ENCODE measurements at regions not wholly inside any gene's neighbourhood (a gene's known extent, or its start where the extent isn't known, plus 50 kb on each side); places are given as distances from the start of the nearest gene placed in this dataset.

- Histone ChIP-seq H3K27ac (ENCODE audit: low read length) (no peak overlapping the region), H4K20me1 (ENCODE audit: low read length) (no peaks in the 10 kb centered on the region), H3K79me2 (ENCODE audit: low read length) (no peaks in the 10 kb centered on the region), H3K4me2 (ENCODE audit: low read length) (no peak overlapping the region), H3K36me3 (ENCODE audit: low read depth, low read length) (no peaks in the 10 kb centered on the region), H3K4me1 (ENCODE audit: insufficient read depth, low read length) (no peaks in the 10 kb centered on the region), H3K9me3 (ENCODE audit: low read length) (no peaks in the 10 kb centered on the region), H3K4me3 (ENCODE audit: low read length) (no peak overlapping the region), H3K9ac (ENCODE audit: low read length) (no peak overlapping the region), H3K9me2 (replicated peaks; ENCODE audit: low read length) (no peaks in the 10 kb centered on the region), H3K27me3 (ENCODE audit: low read length) (no peaks in the 10 kb centered on the region), H3F3A (ENCODE audit: low read length, unreplicated experiment) (no peaks in the 10 kb centered on the region), H2AFZ (ENCODE audit: low read length) (no peak overlapping the region)
- no peak for ATAC-seq
- BruUV-seq (replicated peaks): no TSS peak
- POLR2A ChIA-PET (ENCODE audit: unreplicated experiment): no interaction called here
- TF ChIP-seq CTCF (conservative IDR thresholded peaks at IDR 0.05; ENCODE audit: low read depth, low read length): no peak
- TF ChIP-seq EZH2 (IDR thresholded peaks at IDR 0.05; ENCODE audit: low read length, unreplicated experiment): no peak
- TF ChIP-seq EZH2phosphoT487 (IDR thresholded peaks at IDR 0.05; ENCODE audit: borderline replicate concordance, low read length): no peak
- no peak for DNase-seq
- CTCF ChIA-PET: no interaction called here
- intact Hi-C loops (cut with micrococcal nuclease): loop anchor here (5.0 kb wide), 1 partner anchor 106 kb away; no protein-coding TSS in a partner anchor
These were observed 380.9 kb upstream of the STXBP6 start for GRCh38 chr14:25430808-25431207.

- H3K27me3 ChIP-seq (ENCODE audit: low read length): no peaks in the 10 kb centered on the region
- intact Hi-C loops (cut with micrococcal nuclease): no loop called here
- H3K36me3 ChIP-seq (ENCODE audit: low read depth, low read length): no peaks in the 10 kb centered on the region
- no peak overlapping the region for H3K27ac ChIP-seq (ENCODE audit: low read length)
- no peaks in the 10 kb centered on the region for H4K20me1 ChIP-seq (ENCODE audit: low read length)
- ATAC-seq (no peak), DNase-seq (no peak)
- no peaks in the 10 kb centered on the region for H3F3A ChIP-seq (ENCODE audit: low read length, unreplicated experiment)
- ChIA-PET POLR2A (ENCODE audit: unreplicated experiment) (no interaction called here), CTCF (interaction anchor here (1.3 kb wide), 1 partner anchor 12 kb away, joined by 4 read pairs; no protein-coding TSS in a partner anchor)
- no TSS peak for BruUV-seq (replicated peaks)
- no peak for TF ChIP-seq EZH2phosphoT487 (IDR thresholded peaks at IDR 0.05; ENCODE audit: borderline replicate concordance, low read length)
- TF ChIP-seq CTCF (conservative IDR thresholded peaks at IDR 0.05; ENCODE audit: low read depth, low read length): no peak
- TF ChIP-seq EZH2 (IDR thresholded peaks at IDR 0.05; ENCODE audit: low read length, unreplicated experiment): no peak
- H3K4me1 ChIP-seq (ENCODE audit: insufficient read depth, low read length): no peaks in the 10 kb centered on the region
- H3K9me2 ChIP-seq (replicated peaks; ENCODE audit: low read length): no peaks in the 10 kb centered on the region
- no peaks in the 10 kb centered on the region for H3K79me2 ChIP-seq (ENCODE audit: low read length)
- H3K4me3 ChIP-seq (ENCODE audit: low read length): no peak overlapping the region
- no peak overlapping the region for H3K9ac ChIP-seq (ENCODE audit: low read length)
- H2AFZ ChIP-seq (ENCODE audit: low read length): no peak overlapping the region
- H3K9me3 ChIP-seq (ENCODE audit: low read length): no peaks in the 10 kb centered on the region; the same call in 1 of the 2 replicates
- no peak overlapping the region for H3K4me2 ChIP-seq (ENCODE audit: low read length)
These were observed 363.1 kb upstream of the STXBP6 start for GRCh38 chr14:25412998-25413397.

- no TSS peak for BruUV-seq (replicated peaks)
- H3K27me3 ChIP-seq (ENCODE audit: low read length): no peaks in the 10 kb centered on the region
- intact Hi-C loops (cut with micrococcal nuclease): no loop called here
- TF ChIP-seq CTCF (conservative IDR thresholded peaks at IDR 0.05; ENCODE audit: low read depth, low read length) (peak; percentile 48; the same call in 1 of the 2 replicates), EZH2phosphoT487 (IDR thresholded peaks at IDR 0.05; ENCODE audit: borderline replicate concordance, low read length) (no peak)
- ChIA-PET POLR2A (ENCODE audit: unreplicated experiment) (no interaction called here), CTCF (interaction anchor here (1.3 kb wide), 1 partner anchor 11 kb away, joined by 4 read pairs; no protein-coding TSS in a partner anchor)
- no peak for ATAC-seq
- H3K4me1 ChIP-seq (ENCODE audit: insufficient read depth, low read length): no peaks in the 10 kb centered on the region
- no peaks in the 10 kb centered on the region for H3K79me2 ChIP-seq (ENCODE audit: low read length)
- H3K36me3 ChIP-seq (ENCODE audit: low read depth, low read length): no peaks in the 10 kb centered on the region
- DNase-seq: peak; percentile 7
- no peaks in the 10 kb centered on the region for H4K20me1 ChIP-seq (ENCODE audit: low read length)
- no peaks in the 10 kb centered on the region; the same call in 1 of the 2 replicates for H3K9me3 ChIP-seq (ENCODE audit: low read length)
- no peak overlapping the region for H2AFZ ChIP-seq (ENCODE audit: low read length)
- no peak overlapping the region for H3K27ac ChIP-seq (ENCODE audit: low read length)
- no peak overlapping the region for H3K9ac ChIP-seq (ENCODE audit: low read length)
- no peaks in the 10 kb centered on the region for H3F3A ChIP-seq (ENCODE audit: low read length, unreplicated experiment)
- no peak overlapping the region for H3K4me2 ChIP-seq (ENCODE audit: low read length)
- H3K4me3 ChIP-seq (ENCODE audit: low read length): no peak overlapping the region
- H3K9me2 ChIP-seq (replicated peaks; ENCODE audit: low read length): no peaks in the 10 kb centered on the region
These were observed 362.1 kb upstream of the STXBP6 start for GRCh38 chr14:25411781-25412757.

All from PC-3 (cell line).